ENCODE measurements at regions not wholly inside any gene's neighbourhood (a gene's known extent, or its start where the extent isn't known, plus 50 kb on each side); places are given as distances from the start of the nearest gene placed in this dataset.

- H3K4me2 ChIP-seq (ENCODE audit: low read depth, low read length, poor library complexity, severe bottlenecking) = no peak overlapping the region
- H3K79me2 ChIP-seq (ENCODE audit: insufficient read depth, low read length) = no peaks in the 10 kb centered on the region
- no peaks in the 10 kb centered on the region for H3K9me2 ChIP-seq (replicated peaks; ENCODE audit: insufficient read depth, low read length)
- no peak overlapping the region for H3K27ac ChIP-seq (ENCODE audit: low read depth, low read length)
- no peaks in the 10 kb centered on the region for H3K9me3 ChIP-seq (ENCODE audit: insufficient read depth, low read length)
- H3F3A ChIP-seq (ENCODE audit: insufficient read depth) = no peaks in the 10 kb centered on the region
- TF ChIP-seq CTCF (IDR thresholded peaks at IDR 0.05; ENCODE audit: insufficient read depth, low read length, poor library complexity, severe bottlenecking) = no peak
- no peak for TF ChIP-seq EZH2phosphoT487 (conservative IDR thresholded peaks at IDR 0.05; ENCODE audit: low read length)
- H3K9ac ChIP-seq (ENCODE audit: low read length) = no peak overlapping the region
- H3K27me3 ChIP-seq (ENCODE audit: low read length) = no peaks in the 10 kb centered on the region
- no peaks in the 10 kb centered on the region for H3K36me3 ChIP-seq (ENCODE audit: low read length)
- no peak overlapping the region for H3K4me3 ChIP-seq (ENCODE audit: insufficient read depth, low read length, poor library complexity, severe bottlenecking)
- H2AFZ ChIP-seq (ENCODE audit: low read depth, low read length, severe bottlenecking) = no peak overlapping the region
- H4K20me1 ChIP-seq (ENCODE audit: low read depth, low read length) = no peaks in the 10 kb centered on the region
Measured at GRCh38 chr12:58211211-58211610, 269.8 kb downstream of the ATP23 start.

- H3F3A ChIP-seq (ENCODE audit: insufficient read depth) = no peaks in the 10 kb centered on the region
- H3K4me2 ChIP-seq (ENCODE audit: low read depth, low read length, poor library complexity, severe bottlenecking) = no peak overlapping the region
- H3K9me2 ChIP-seq (replicated peaks; ENCODE audit: insufficient read depth, low read length) = no peaks in the 10 kb centered on the region
- no peaks in the 10 kb centered on the region for H3K9me3 ChIP-seq (ENCODE audit: insufficient read depth, low read length)
- no peak overlapping the region for H3K4me3 ChIP-seq (ENCODE audit: insufficient read depth, low read length, poor library complexity, severe bottlenecking)
- no peaks in the 10 kb centered on the region for H4K20me1 ChIP-seq (ENCODE audit: low read depth, low read length)
- H3K27ac ChIP-seq (ENCODE audit: low read depth, low read length) = no peak overlapping the region
- H3K79me2 ChIP-seq (ENCODE audit: insufficient read depth, low read length) = no peaks in the 10 kb centered on the region
- H3K36me3 ChIP-seq (ENCODE audit: low read length) = no peaks in the 10 kb centered on the region
- no peak for TF ChIP-seq CTCF (IDR thresholded peaks at IDR 0.05; ENCODE audit: insufficient read depth, low read length, poor library complexity, severe bottlenecking)
- TF ChIP-seq EZH2phosphoT487 (conservative IDR thresholded peaks at IDR 0.05; ENCODE audit: low read length) = no peak
- H3K27me3 ChIP-seq (ENCODE audit: low read length) = no peaks in the 10 kb centered on the region
- H3K9ac ChIP-seq (ENCODE audit: low read length) = no peak overlapping the region
- H2AFZ ChIP-seq (ENCODE audit: low read depth, low read length, severe bottlenecking) = no peak overlapping the region
Measured at GRCh38 chr12:58217130-58217529, 275.8 kb downstream of the ATP23 start.

GRCh38 chr12:58224536-58225105, 283.3 kb downstream of the ATP23 start:
- Histone ChIP-seq H3K4me2 (ENCODE audit: low read depth, low read length, poor library complexity, severe bottlenecking) (no peak overlapping the region), H3K9me2 (replicated peaks; ENCODE audit: insufficient read depth, low read length) (no peaks in the 10 kb centered on the region), H3K79me2 (ENCODE audit: insufficient read depth, low read length) (no peaks in the 10 kb centered on the region), H3K4me3 (ENCODE audit: insufficient read depth, low read length, poor library complexity, severe bottlenecking) (no peak overlapping the region), H3K9me3 (ENCODE audit: insufficient read depth, low read length) (no peaks in the 10 kb centered on the region), H4K20me1 (ENCODE audit: low read depth, low read length) (no peaks in the 10 kb centered on the region), H3K27ac (ENCODE audit: low read depth, low read length) (no peak overlapping the region), H3F3A (ENCODE audit: insufficient read depth) (no peaks in the 10 kb centered on the region), H3K27me3 (ENCODE audit: low read length) (no peaks in the 10 kb centered on the region), H3K9ac (ENCODE audit: low read length) (no peak overlapping the region), H3K36me3 (ENCODE audit: low read length) (no peaks in the 10 kb centered on the region), H2AFZ (ENCODE audit: low read depth, low read length, severe bottlenecking) (no peak overlapping the region)
- TF ChIP-seq EZH2phosphoT487 (conservative IDR thresholded peaks at IDR 0.05; ENCODE audit: low read length) (no peak), CTCF (IDR thresholded peaks at IDR 0.05; ENCODE audit: insufficient read depth, low read length, poor library complexity, severe bottlenecking) (no peak)
